BE2C (cell line): ENCODE measurements at regions not wholly inside any gene's neighbourhood (a gene's known extent, or its start where the extent isn't known, plus 50 kb on each side); places are given as distances from the start of the nearest gene placed in this dataset.
A peak's percentile ranks its signal among the peaks of the same experiment; 100 is the strongest.

ENCODE experiments used
- DNase-seq: peaks from one replicate; pipeline ENCODE4 v3.0.0-alpha.2; 2020
- H3K27me3 ChIP-seq: fragments of 250-450 bp; sonication (Bioruptor Pico); 2 replicates; pipeline ENCODE4 v1.5.1; 2020; ENCODE audit warnings: mild to moderate bottlenecking
- H3K36me3 ChIP-seq: fragments of 250-450 bp; sonication (Bioruptor Pico); 2 replicates; pipeline ENCODE4 v1.5.1; 2020; ENCODE audit warnings: mild to moderate bottlenecking
- H3K4me1 ChIP-seq: fragments of 250-450 bp; sonication (Bioruptor Pico); 2 replicates; pipeline ENCODE4 v1.5.1; 2020
- H3K4me3 ChIP-seq: 2 replicates; pipeline ENCODE4 v1.5.1; 2011; ENCODE audit warnings: low read depth, low read length
- H3K9me3 ChIP-seq: fragments of 250-450 bp; sonication (Bioruptor Pico); 2 replicates; pipeline ENCODE4 v1.5.1; 2020
- TF ChIP-seq, protein P1 (sequence below): IDR thresholded peaks from 2 replicates; pipeline ENCODE4 v1.5.1; 2012; ENCODE audit warnings: mild to moderate bottlenecking, low read depth, low read length

GRCh38 chr13:105971312-105971711, 564.1 kb downstream of the EFNB2 start:
- H3K36me3 ChIP-seq: no peaks in the 10 kb centered on the region
- peaks cover 4% of the 10 kb centered on the region for H3K4me1 ChIP-seq
- TF ChIP-seq, protein P1, sequence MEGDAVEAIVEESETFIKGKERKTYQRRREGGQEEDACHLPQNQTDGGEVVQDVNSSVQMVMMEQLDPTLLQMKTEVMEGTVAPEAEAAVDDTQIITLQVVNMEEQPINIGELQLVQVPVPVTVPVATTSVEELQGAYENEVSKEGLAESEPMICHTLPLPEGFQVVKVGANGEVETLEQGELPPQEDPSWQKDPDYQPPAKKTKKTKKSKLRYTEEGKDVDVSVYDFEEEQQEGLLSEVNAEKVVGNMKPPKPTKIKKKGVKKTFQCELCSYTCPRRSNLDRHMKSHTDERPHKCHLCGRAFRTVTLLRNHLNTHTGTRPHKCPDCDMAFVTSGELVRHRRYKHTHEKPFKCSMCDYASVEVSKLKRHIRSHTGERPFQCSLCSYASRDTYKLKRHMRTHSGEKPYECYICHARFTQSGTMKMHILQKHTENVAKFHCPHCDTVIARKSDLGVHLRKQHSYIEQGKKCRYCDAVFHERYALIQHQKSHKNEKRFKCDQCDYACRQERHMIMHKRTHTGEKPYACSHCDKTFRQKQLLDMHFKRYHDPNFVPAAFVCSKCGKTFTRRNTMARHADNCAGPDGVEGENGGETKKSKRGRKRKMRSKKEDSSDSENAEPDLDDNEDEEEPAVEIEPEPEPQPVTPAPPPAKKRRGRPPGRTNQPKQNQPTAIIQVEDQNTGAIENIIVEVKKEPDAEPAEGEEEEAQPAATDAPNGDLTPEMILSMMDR: no peak
- no peaks in the 10 kb centered on the region for H3K27me3 ChIP-seq
- H3K4me3 ChIP-seq: no peak overlapping the region
- peak; percentile 37 for DNase-seq
- H3K9me3 ChIP-seq: no peaks in the 10 kb centered on the region

DNA sequence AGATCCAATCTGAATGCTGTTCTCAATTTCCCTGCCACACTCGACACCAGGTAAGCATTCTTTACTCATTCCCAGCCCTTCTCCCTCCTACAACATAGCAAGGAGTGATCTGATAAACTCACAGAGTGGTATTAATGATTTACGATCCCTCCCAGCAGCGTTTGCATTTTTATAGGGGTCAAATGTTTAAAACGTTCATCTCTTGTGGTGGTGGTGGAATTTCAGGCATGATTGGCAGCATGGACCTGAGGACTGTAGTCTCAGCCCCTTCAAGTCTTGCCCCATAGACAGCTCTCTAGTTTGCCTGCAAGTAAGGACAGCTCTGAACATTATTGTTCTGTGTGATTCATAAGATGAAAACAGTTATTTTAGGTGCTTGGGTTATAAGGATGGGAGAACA, 565.7 kb downstream of the EFNB2 start:
- Histone ChIP-seq H3K36me3 (no peaks in the 10 kb centered on the region), H3K27me3 (no peaks in the 10 kb centered on the region), H3K4me1 (peaks cover 4% of the 10 kb centered on the region), H3K9me3 (no peaks in the 10 kb centered on the region), H3K4me3 (no peak overlapping the region)
- TF ChIP-seq, protein P1: no peak
- no peak for DNase-seq

DNA sequence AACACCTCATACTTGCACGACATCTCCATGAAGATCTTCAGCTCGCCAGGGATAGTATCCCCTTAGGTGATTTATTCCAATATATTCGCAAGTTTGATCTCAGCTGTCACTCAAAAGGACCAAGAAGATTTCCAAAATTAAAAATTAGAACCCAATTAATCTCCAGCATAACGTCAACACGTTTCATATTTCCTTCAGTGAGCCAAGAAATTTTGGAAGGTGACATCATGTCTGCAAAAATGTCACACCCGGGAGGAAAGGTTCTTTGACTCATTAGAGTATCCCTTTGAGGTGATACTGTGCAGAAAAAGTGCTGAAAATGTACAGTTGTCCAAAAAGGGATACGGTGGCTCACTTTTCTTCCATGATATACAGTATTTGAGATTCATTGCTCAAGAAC, 569.6 kb downstream of the EFNB2 start:
- no peaks in the 10 kb centered on the region for H3K9me3 ChIP-seq
- H3K4me1 ChIP-seq: no peaks in the 10 kb centered on the region
- H3K36me3 ChIP-seq: no peaks in the 10 kb centered on the region
- no peak for DNase-seq
- H3K27me3 ChIP-seq: no peaks in the 10 kb centered on the region
- TF ChIP-seq, protein P1: no peak
- no peak overlapping the region for H3K4me3 ChIP-seq

DNA sequence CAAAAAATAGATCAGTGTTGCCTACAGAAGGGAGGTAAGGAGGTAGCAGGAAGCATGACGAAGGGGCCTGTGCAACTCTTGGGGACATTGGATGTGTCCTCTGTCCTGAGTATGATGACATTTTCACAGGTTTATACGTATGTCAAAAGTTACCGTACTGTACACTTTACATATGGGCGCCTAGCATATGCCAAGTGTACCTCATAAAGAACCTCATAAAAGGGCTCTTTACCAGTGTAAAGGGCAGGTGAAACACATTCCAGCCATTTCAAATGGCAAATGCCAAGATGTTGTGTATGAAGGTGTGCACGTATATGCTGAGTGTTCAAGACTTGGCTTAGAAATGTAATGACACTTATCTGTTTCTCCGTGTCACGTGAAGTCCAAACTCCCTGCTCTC, 573.4 kb downstream of the EFNB2 start:
- H3K27me3 ChIP-seq: no peaks in the 10 kb centered on the region
- no peaks in the 10 kb centered on the region for H3K9me3 ChIP-seq
- H3K4me1 ChIP-seq: no peaks in the 10 kb centered on the region
- no peak for DNase-seq
- H3K4me3 ChIP-seq: no peak overlapping the region
- TF ChIP-seq, protein P1: no peak
- no peaks in the 10 kb centered on the region for H3K36me3 ChIP-seq

DNA sequence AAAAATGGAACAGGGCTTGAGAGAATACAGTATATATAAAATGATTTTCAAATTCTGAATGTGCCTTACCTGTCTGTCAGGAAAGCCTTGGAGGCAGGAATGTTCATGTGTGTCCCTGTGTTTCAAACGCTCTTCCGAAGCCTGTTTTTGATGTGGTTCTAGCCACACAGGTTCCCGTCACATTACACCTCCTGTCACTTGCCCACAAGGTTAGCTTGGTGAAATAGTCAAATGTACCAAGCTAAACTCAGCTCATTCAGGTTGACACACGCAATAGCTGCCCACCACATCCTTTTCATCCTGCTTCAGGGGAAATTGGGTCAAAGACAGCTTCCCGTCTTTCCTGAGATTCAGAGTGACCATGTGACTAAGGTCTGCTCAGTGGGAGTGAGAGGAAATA, 574.0 kb downstream of the EFNB2 start:
- H3K27me3 ChIP-seq: no peaks in the 10 kb centered on the region
- TF ChIP-seq, protein P1: no peak
- H3K36me3 ChIP-seq: no peaks in the 10 kb centered on the region
- no peaks in the 10 kb centered on the region for H3K9me3 ChIP-seq
- no peak for DNase-seq
- no peaks in the 10 kb centered on the region for H3K4me1 ChIP-seq
- H3K4me3 ChIP-seq: no peak overlapping the region

- no peak for DNase-seq
- Histone ChIP-seq H3K4me3 (no peak overlapping the region), H3K36me3 (no peaks in the 10 kb centered on the region), H3K4me1 (no peaks in the 10 kb centered on the region), H3K27me3 (no peaks in the 10 kb centered on the region), H3K9me3 (no peaks in the 10 kb centered on the region)
- TF ChIP-seq, protein P1: no peak
Observed at GRCh38 chr13:105960326-105960725, 575.1 kb downstream of the EFNB2 start.
